GM19023 (cell line): ENCODE measurements at regions not wholly inside any gene's neighbourhood (a gene's known extent, or its start where the extent isn't known, plus 50 kb on each side); places are given as distances from the start of the nearest gene placed in this dataset.

ENCODE experiments used
- ATAC-seq: cut with Tn5 transposase; IDR thresholded peaks from one replicate; pipeline ENCODE4 v1.9.1; 2021; ENCODE audit warnings: mild to moderate bottlenecking, moderate library complexity; ENCODE audit not compliant: unreplicated experiment

- no peak for ATAC-seq
Measured at GRCh38 chr14:26987744-26988363, 390.0 kb upstream of the NOVA1 start.

- ATAC-seq: no peak
Measured at GRCh38 chr14:26990946-26991345, 393.1 kb upstream of the NOVA1 start.

GRCh38 chr14:26992403-26993115 is 394.7 kb upstream of the NOVA1 start:
- ATAC-seq: no peak

GRCh38 chr14:26993556-26993955 is 395.7 kb upstream of the NOVA1 start:
- ATAC-seq: no peak

- no peak for ATAC-seq
Measured at GRCh38 chr14:26995301-26995700, 397.5 kb upstream of the NOVA1 start.

GRCh38 chr14:26996246-26996645 is 398.4 kb upstream of the NOVA1 start:
- no peak for ATAC-seq

GRCh38 chr14:27002179-27002578 is 404.3 kb upstream of the NOVA1 start:
- no peak for ATAC-seq

GRCh38 chr14:27006570-27006969 is 408.7 kb upstream of the NOVA1 start:
- no peak for ATAC-seq

GRCh38 chr14:27008187-27008586 is 410.4 kb upstream of the NOVA1 start:
- ATAC-seq: no peak

GRCh38 chr14:27012641-27013040 is 414.8 kb upstream of the NOVA1 start:
- no peak for ATAC-seq

- no peak for ATAC-seq
Measured at GRCh38 chr14:27013678-27014077, 415.8 kb upstream of the NOVA1 start.

- no peak for ATAC-seq
Measured at GRCh38 chr14:27015065-27015464, 417.2 kb upstream of the NOVA1 start.

GRCh38 chr14:27025648-27026047 is 427.8 kb upstream of the NOVA1 start:
- ATAC-seq: no peak

GRCh38 chr14:27026097-27026496 is 428.3 kb upstream of the NOVA1 start:
- no peak for ATAC-seq

- no peak for ATAC-seq
Measured at GRCh38 chr14:27040552-27040951, 442.7 kb upstream of the NOVA1 start.

- no peak for ATAC-seq
Measured at GRCh38 chr14:27049701-27050100, 451.9 kb upstream of the NOVA1 start.

- ATAC-seq: no peak
Measured at GRCh38 chr14:27050208-27050607, 452.4 kb upstream of the NOVA1 start.

- ATAC-seq: no peak
Measured at GRCh38 chr14:27056586-27056985, 458.8 kb upstream of the NOVA1 start.

GRCh38 chr14:27061299-27061698 is 463.5 kb upstream of the NOVA1 start:
- ATAC-seq: no peak

- no peak for ATAC-seq
Measured at GRCh38 chr14:27063959-27064358, 466.1 kb upstream of the NOVA1 start.

- no peak for ATAC-seq
Measured at GRCh38 chr14:27065886-27066285, 468.1 kb upstream of the NOVA1 start.

- no peak for ATAC-seq
Measured at GRCh38 chr14:27067961-27068360, 470.1 kb upstream of the NOVA1 start.

GRCh38 chr14:27072589-27072988 is 474.8 kb upstream of the NOVA1 start:
- no peak for ATAC-seq
